Stromal cell of bone marrow (primary cell): ENCODE measurements at regions not wholly inside any gene's neighbourhood (a gene's known extent, or its start where the extent isn't known, plus 50 kb on each side); places are given as distances from the start of the nearest gene placed in this dataset.
"Not testable (repeated sequence)": the region's sequence is repeated elsewhere in the genome, so short reads cannot be mapped to it uniquely, and the experiment has no call there.

ENCODE experiments used
- DNase-seq: peaks from one replicate; pipeline ENCODE4 v3.0.0-alpha.2; 2012; ENCODE audit warnings: low read depth

- no peak for DNase-seq
These were observed 126.1 kb downstream of the MYCN start for GRCh38 chr2:16066261-16067036.

- DNase-seq: not testable (repeated sequence)
These were observed 125.1 kb downstream of the MYCN start for GRCh38 chr2:16065272-16066069.

GRCh38 chr2:16064745-16065144 is 124.4 kb downstream of the MYCN start:
- no peak for DNase-seq

GRCh38 chr2:16063955-16064633 is 123.7 kb downstream of the MYCN start:
- no peak for DNase-seq

DNA sequence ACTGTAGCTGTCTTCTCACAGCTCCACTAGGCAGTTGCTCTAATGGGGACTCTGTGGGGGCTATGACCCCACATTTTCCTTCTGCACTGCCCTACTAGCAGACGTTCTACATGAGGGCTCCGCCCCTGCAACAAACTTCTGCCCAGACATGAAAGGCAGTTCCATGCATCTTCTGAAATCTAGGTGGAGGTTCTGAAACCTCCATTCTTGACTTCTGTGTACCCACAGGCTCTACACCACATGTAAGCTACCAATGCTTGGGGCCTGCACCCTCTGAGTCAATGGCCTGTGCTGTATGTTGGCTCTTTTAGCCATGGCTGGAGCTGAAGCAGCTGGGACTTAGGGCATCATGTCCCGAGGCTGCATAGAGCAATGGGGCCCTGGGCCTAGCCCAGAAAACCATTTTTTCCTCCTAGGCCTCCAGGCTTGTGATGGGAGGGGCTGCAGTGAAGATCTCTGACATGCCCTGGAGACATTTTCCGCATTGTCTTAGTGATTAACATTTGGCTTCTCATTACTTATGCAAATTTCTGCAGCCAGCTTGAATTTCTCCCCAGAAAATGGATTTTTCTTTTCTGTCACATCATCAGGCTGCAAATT is 123.0 kb downstream of the MYCN start:
- DNase-seq: no peak

DNA sequence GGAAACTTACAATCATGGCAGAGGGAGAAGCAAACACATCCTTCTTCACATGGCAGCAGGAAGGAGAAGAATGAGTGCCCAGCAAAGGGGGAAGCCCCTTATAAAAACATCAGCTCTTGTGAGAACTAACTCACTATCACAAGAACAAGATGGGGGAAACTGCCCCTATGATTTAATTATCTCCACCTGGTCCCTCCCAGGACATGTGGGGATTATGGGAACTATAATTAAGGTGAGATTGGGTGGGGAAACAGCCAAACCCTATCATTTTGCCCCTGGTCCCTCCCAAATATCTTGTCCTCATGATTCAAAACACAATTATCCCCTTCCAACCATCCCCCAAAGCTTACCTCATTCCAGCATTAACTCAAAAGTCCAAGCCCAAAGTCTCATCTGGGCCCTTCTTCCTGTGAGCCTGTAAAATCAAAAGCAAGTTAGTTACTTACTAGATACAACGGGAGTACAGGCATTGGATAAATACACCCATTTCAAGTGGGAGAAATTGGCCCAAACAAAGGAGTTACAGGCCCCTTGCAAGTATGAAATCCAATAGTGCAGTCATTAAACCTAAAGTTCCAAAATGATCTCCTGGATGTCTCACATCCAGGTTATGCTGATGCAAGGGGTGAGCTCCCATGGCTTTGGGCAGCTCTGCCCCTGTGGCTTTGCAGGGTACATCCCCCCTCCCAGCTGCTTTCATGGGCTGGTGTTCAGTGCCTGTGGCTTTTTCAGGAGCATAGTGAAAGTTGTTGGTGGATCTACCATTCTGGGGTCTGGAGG is 122.3 kb downstream of the MYCN start:
- no peak for DNase-seq

- no peak for DNase-seq
These were observed 121.3 kb downstream of the MYCN start for GRCh38 chr2:16061441-16062217.

DNA sequence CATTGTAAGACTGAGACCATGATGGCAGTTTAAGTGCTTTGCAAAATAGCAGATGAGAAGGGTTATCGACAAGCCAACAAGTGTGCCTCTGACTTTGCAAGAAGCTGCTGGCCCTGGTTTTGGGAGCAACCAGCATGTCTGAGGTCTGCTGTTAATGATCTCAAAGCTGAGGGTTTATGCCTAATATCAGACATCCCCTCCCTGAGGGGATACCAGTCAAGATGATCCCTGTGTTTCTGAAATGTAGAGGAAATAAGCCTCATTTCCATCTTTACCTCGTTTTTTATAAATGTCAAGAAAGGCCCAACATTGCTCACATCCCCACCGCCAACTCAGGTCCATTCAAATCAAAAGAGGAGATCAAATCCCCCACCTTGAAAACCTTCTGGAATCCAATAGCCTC is 120.6 kb downstream of the MYCN start:
- DNase-seq: no peak

- DNase-seq: no peak
These were observed 120.0 kb downstream of the MYCN start for GRCh38 chr2:16060125-16060935.

GRCh38 chr2:16059393-16060016 is 119.2 kb downstream of the MYCN start:
- DNase-seq: no peak

- DNase-seq: no peak
These were observed 118.5 kb downstream of the MYCN start for GRCh38 chr2:16058747-16059358.

- no peak for DNase-seq
These were observed 117.9 kb downstream of the MYCN start for GRCh38 chr2:16058256-16058655.

DNA sequence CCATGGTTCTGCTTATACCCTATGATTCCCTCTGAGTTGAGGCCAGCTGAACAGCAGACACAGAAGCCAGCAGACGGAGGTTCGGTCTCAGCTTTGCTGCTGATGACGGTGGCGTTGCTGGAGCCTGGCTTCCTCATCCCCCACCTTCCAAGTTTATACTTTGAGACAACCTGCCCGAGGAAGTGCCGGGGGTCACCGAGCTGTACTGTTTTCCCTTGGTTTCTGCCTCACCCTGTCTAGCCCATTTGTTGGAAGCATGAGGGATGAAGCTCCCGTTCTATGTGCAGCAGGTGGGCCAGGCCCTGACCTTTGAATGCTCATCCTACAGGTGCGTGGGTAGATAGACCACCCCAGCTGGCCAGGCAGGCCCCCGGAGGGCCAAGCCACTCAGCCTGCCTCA is 117.3 kb downstream of the MYCN start:
- no peak for DNase-seq

DNA sequence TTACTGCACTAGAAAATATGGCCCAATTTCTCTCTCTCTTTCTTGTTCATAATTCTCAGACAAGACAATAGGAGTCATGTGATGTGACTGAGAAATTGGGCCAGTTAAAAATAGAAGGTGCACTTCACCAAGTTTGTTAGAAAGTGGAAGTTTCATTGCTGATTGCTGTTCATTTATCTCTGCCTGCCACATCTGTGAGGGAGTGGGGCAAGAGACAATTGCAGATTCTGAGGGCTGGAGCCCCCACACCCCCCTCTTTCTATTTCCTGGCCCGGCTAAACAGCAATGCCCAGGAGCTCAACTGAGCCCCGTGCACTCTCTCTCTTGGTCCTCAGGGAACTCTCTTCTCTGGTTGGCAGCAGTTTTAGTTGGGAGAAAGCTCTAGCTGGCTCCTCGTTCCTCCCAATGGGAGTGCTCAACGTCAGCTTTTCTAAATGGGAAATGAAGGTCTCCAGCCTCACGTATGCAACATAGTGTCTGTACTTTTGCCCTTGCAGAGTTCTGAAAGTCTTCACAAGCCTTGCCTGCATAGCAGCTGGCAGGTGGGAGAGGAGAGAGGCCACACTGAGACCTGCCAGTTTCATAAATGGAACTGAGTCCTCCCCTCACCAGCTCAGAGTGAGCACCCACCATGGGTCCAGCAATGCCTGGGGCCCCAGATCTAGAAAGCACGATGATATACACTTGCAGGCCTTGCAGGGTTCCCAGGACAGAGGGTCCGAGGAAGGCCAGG is 115.7 kb downstream of the MYCN start:
- DNase-seq: no peak

DNA sequence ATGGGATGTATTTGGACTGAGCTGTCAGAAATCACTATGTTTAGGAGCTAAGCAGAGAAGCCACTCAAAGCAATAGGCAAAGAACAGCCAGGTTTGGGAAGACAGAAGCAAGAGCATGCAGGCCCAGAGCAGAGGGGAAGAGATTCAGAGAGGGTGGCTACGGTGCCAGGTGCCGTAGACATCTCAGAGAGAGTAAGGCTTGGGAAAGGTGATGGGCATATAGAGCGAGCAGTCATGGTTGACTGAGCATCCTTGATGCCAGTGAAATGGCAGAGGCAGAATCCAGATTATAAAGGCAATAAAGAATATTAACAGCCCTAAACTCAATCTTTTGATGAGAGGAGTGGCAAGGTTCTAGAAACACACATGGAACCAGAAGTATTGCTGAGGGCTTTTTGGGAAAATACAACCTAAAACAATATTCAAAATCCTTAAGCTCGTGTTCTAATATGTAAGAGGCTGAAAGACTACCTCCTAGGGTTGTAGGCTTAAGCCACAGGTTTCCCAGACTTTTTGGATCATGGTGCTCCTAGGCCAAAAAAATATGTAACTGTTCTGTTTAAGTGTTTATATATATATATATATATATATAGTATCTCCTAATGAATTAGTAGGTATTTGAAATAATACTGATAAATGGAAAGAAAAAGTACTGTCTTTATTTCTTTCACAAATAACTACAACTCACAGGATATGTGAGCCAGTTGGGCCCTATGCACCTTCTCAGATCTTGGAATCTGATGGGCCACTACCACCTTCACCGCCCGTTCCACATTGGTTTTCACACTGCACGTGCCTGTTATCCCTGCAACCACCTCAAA is 113.3 kb downstream of the MYCN start:
- DNase-seq: no peak

DNA sequence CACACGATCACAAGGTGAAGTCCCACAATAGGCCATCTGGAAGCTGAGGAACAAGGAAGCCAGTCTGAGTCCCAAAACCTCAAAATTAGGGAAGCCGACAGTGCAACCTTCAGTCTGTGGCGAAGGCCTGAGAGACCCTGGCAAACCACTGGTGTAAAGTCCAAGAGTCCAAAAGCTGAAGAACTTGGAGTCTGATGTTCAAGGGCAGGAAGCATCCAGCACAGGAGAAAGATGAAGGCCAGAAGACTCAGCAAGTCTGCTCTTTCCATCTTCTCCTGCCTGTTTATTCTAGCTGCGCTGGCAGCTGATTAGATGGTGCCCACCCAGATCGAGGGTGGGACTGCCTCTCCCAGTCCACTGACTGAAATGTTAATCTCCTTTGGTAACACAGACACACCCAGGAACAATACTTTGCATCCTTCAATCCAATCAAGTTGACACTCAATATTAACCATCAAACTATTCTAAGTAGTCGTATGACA is 112.3 kb downstream of the MYCN start:
- DNase-seq: not testable (repeated sequence)

DNA sequence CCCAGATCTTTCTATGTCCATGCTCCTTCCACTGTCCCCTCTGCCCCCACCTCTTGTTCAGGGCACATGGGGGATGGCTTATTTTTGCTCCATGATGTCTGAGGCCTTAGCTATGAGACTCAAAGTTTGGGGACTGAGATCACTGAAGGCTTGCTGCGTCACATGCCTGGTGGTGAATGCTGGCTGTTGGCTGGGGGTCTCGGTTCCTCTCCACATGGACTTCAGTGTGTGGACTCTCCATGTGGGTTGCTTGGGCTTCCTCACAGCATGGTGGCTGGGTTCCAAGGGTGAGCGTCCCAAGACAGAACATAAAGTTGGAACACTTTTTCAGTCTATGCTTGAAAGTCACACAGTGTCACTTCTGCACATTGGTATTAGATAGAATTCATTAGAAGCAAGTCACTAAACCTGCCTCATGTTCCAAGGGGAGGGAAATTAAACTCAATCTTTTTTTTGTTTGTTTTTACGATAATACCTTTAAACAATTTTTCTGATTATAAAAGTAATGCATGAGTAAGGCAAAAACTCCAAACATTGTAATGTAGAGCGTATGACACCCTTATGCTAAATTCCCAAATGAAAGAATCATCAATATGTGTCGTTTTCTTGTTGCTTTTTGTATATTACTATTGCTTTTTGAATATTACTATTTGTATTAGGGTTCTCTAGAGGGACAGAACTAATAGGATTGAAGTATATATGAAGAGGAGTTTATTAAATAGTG is 111.7 kb downstream of the MYCN start:
- no peak for DNase-seq
